NCI-H82 treated with DMSO at 0.1 percent for 48 hours (cell line): ENCODE measurements at regions not wholly inside any gene's neighbourhood (a gene's known extent, or its start where the extent isn't known, plus 50 kb on each side); places are given as distances from the start of the nearest gene placed in this dataset.
"Not testable (repeated sequence)": the region's sequence is repeated elsewhere in the genome, so short reads cannot be mapped to it uniquely, and the experiment has no call there.

Experiments
- DNase-seq: peaks from one replicate; lab custom pipeline; 2025; ENCODE audit not compliant: unreplicated experiment; lab: John Stamatoyannopoulos, UW

DNA sequence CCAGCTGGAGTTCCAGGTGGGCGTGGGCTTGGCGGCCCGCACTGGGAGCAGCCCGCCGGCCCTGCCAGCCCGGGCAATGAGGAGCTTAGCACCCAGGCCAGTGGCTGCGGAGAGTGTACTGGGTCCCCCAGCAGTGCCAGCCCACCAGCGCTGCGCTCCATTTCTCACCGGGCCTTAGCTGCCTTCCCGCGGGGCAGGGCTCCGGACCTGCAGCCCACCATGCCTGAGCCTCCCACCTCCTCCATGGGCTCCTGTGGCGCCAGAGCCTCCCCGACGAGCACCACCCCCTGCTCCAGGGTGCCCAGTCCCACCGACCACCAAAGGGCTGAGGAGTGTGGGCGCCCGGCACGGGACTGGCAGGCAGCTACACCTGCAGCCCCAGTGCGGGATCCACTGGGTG lies 1075.3 kb downstream of the SI start:
- not testable (repeated sequence) for DNase-seq

DNA sequence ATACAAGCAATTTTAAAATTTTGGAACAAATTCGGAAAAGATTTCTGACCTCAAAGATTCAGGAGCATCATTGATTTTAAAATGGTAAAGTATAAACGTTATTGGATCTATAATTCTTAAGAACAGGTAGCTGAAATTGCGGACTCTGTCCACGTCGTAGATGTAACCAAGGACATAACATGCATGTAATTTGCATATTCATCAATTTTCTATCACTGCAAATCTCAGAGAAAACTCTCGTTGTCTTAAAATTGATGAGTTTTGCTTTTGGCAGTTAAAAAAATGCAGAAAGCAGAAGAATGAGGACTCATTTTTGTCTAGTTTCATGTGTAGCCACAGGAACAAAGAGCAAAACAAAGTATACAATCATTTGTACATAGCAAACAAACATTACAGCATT lies 1094.4 kb downstream of the SI start:
- no peak for DNase-seq

DNA sequence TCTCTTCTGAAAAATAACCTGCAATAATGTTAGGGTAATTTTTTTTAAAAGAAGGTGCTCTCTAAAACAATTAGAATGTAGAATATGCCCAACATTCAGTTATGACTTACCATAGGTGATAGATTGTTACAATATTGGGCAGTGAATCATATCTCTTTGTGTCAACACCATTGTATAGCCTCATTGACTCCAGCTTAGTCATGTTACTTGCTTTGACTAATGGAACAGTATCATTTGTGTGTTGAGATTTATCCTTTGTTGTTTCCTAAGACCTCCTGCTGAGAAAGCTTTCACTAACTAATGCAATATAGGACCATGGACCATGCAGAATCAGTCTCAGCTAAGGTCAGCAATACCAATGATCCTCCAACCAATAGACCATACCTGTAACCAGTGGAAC lies 1106.4 kb downstream of the SI start:
- DNase-seq = no peak

DNA sequence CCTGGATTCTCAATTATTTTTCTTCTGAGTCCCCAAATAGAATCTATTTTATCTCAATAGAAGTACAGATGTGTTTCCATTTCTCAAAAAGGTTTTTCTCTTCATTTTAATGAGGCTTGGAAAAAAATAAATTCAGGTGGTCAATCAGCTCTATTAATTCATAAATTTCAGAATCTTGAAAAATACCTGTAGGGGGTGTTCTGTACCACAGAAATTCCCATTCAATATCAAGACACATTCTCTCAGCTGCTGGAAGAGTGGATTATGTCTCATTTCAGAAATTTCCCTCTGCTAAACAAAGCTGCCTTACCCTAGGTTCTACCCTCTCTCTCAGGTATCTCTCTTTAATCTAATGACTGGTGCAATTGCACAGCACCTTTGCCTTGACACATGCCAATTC lies 1121.2 kb downstream of the SI start:
- no peak for DNase-seq

- no peak for DNase-seq
Observed at GRCh38 chr3:163953526-163953925, 1124.8 kb downstream of the SI start.

DNA sequence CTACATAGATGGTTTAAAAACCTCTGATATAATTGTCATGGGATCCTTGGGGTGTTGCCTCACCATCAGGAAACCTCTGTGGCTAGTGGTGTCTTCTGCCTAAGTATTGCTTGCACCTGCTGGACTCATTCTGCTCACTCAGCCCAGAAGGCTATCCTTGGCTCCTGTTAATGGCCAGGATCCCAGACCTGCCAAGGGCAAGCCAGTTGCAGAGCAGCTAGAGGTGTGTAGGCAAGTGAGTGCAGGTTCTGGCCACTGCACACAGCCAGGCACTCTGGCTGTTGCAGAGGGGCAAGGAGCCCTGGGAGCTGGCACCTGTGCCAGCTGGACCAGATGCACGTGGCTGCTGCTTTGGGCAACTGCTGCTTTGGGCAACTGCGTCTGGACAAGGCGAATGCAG lies 1125.8 kb downstream of the SI start:
- DNase-seq = no peak

DNA sequence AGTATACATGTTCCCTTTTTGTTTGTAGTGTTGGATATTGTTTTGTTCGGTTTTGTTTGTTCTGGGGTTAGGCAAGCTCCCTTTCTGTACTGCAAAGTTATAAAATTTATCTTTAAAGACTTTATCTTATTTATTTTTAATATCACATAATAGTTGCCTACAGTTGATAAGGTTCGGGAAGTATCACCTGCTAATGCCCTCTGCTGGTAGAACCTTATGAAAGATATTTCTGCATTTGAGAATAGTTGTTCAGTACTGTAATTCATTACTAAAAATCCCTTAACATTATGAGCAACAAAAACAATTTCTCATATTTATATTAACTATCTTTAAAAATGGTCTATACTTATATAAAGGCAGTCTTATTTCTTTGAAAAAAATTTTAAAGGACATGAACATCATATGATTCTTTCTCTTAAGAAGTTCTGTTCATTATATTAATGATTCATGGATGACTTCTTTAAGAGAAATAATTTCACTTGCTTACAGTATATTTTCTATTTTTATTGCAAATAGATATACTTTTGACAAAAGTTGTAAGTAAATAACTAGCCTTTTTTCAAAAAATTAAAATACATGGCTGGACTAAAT lies 1126.8 kb downstream of the SI start:
- DNase-seq = no peak

DNA sequence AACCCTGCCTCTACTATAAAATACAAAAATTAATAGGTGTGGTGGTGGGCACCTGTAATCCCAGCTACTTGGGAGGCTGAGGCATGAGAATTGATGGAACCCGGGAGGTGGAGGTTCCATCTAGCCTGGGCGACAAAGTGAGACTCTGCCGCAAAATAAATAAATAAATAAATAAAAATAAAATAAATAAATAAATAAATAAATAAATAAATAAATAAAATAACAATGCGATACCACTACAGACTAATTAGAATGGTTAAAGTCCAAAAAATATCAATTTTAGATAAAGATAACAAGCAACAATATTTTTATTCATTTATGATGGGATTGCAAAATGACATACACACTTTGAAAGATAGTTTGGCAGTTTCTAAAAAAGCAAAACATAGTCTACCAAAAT lies 1131.5 kb downstream of the SI start:
- no peak for DNase-seq

- DNase-seq = no peak
Observed at GRCh38 chr3:163943664-163944063, 1134.6 kb downstream of the SI start.

DNA sequence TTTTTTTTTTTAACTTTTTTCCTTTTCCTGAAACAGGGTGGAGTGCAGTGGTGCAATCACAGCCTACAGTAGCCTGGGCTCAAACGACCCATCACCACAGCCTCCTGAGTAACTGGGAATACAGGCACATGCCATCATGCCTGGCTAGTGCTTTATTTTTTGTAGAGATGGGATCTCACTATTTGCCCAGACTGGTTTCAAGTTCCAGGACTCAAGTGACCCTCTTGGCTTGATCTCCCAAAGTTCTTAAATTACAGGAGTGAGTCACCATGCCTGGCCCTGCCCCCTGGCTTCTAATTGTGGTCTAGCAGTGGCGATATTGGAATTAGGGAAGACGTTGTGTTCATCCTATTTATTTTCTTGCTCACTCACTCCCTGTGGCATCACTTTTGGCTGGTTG lies 1138.4 kb downstream of the SI start:
- no peak for DNase-seq

DNA sequence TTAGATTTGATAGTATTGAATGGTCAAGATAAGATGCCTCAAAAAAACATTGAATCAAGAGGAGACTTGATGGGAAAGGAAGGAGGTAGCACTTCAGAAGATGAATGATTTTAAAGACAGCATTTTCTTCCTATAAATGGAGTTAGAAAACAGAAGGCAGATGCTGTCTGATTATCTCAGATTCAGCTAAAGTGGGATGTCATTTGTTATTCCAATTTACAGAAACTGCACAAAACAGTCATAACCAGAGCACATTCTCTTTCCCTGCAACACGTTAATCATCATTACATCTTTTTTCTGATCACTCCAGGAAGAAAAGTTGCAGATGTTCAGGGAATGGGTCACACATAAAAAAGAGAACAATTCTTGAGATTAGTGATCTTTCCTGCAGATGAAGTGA lies 1141.8 kb downstream of the SI start:
- DNase-seq = no peak

DNA sequence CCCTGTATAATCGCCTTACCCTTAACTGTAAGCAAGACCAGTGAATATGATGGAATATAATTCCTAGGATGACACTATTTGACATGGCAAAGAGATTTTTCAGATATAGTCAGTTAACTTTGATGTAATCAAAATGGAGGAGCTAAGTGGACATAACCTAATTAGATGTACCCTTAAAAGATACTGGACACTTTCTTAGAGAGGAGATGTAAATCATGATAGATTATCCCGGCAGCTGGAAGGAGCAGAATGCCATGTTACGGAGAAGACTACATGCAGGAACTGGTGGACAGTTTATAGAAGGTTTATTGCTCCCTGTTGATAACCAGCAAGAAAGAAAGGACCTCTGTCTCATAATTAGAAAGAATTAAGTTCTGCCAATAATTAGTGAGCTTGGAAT lies 1142.9 kb downstream of the SI start:
- DNase-seq = no peak

- DNase-seq = no peak
Observed at GRCh38 chr3:163929069-163929652, 1149.1 kb downstream of the SI start.

DNA sequence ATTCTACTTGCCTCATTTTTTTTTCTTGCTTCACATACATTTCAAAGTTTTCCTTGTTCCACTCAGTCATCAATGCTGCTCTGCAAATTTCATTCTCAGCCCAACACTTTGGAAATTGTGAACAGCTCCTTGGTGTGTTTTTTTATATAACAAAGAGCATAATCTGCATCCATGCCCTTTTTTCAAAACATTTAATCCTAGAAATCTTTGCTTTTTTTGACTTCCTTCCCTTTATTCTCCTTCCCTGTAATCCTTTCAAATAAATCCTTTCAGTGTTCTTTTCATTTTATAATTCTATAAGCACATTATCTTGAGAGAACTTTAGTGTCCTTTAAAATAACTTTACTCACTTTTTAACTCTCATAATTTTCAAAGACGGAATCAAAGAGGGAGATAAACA lies 1150.8 kb downstream of the SI start:
- no peak for DNase-seq

DNA sequence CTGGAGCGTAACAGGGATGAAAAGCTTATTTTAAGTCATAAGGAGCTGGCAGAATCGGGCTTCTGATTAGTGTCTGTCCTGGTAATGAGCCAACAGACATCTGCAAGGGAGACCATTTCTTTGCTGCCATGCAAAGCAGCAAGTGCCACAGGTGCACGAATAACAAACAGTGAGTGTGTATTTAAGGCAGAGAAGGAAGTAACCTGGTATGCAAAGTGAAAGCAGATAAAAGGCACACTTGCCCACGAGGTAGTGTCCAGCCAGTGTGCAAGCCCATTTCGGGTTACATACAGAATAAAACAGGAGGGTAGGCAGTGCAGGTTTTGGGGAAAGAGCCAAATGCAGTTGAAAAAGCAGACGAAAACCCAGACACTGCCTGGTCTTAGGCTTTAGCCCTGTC lies 1153.7 kb downstream of the SI start:
- no peak for DNase-seq

DNA sequence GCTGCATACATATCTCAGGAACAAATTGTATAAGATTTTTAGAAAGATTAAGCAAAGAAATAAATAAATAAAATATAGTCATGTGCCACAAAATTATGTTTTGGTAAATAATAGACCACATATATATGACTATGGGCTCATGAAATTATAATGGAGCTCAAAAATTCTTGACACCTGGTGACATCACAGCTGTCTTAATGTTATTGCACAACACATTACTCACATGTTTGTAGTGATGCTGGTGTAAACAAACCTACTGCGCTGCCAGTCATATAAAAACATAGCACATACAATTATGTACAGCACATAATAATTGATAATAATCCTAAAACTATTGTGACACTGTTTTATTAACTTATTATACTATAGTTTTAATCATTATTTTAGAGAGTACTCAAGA lies 1159.1 kb downstream of the SI start:
- no peak for DNase-seq

DNA sequence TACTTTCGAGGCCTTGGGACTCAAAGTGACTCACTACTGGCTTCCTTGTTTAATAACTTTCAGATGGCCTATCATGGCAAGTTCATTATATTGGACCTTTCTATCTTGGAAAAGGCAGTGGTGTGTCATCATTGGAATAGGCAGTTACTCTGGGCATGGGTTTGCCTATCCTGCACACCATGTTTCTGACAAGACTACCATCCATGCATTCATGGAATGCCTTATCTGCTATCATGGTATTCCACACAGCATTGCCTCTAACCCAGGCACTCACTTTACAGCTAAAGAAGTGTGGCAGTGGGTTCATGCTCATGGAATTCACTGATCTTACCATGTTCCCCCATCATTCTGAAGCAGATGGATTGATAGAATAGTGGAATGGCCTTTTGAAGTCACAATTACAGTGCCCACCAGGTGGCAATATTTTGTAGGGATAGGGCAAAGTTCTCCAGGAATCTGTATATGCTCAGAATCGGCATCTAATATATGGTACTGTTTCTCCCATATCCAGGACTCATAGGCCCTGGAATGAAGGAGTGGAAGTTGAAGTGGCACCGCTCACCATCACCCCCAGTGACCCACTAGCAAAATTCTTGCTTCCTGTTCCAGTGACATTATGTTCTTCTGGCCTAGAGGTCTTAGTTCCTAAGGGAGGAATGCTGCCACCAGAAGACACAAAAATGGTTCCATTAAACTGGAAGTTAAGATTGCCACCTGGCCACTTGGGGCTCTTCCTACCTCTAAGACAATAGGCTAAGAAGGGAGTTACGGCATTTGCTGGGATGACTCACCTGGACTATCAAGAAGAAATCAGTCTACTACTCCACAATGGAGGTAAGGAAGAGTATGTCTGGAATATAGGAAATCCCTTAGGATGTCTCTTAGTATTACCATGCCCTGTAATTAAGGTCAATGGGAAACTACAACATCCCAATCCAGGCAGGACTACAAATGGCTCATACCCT lies 1161.4 kb downstream of the SI start:
- DNase-seq = no peak

- no peak for DNase-seq
Observed at GRCh38 chr3:163915280-163915679, 1163.0 kb downstream of the SI start.

DNA sequence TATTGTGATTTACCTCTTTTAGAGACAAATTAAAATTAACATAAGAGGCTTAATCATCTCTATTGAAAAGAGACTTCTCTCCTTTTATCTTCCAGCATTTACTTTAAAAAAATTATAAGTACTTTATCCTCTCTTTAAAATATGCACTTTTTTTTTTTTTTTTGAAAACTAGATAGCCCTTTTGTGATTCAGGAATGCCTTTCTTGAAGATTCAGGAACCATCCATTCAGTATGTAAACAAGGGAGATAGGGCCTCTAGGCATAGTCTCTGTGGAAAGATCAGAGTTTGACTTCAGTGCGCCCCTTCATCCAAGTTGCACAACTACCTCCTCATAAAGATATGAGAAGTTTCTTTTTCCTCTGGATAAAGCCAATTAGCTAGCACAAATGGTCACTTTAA lies 1163.7 kb downstream of the SI start:
- DNase-seq = no peak

- no peak for DNase-seq
Observed at GRCh38 chr3:163891771-163892170, 1186.5 kb downstream of the SI start.

- DNase-seq = no peak
Observed at GRCh38 chr3:163890661-163891060, 1187.6 kb downstream of the SI start.

GRCh38 chr3:163879172-163879571 lies 1199.1 kb downstream of the SI start:
- DNase-seq = no peak
